KMS-11 (cell line): ENCODE measurements at regions not wholly inside any gene's neighbourhood (a gene's known extent, or its start where the extent isn't known, plus 50 kb on each side); places are given as distances from the start of the nearest gene placed in this dataset.
"Not testable (repeated sequence)": the region's sequence is repeated elsewhere in the genome, so short reads cannot be mapped to it uniquely, and the experiment has no call there.

Experiments
- H2AFZ ChIP-seq: fragments of 200-600 bp; sonication (generic); 2 replicates; pipeline ENCODE4 v1.6.1; 2016; ENCODE audit warnings: antibody characterized with exemption, mixed run types, low read depth
- H3K27ac ChIP-seq: fragments of 200-600 bp; sonication (generic); 2 replicates; pipeline ENCODE4 v1.6.1; 2016; ENCODE audit warnings: mild to moderate bottlenecking, mixed run types
- H3K27me3 ChIP-seq: fragments of 200-600 bp; sonication (generic); 2 replicates; pipeline ENCODE4 v1.6.1; 2017; ENCODE audit warnings: mild to moderate bottlenecking, low read depth, mixed run types, moderate library complexity; ENCODE audit not compliant: insufficient read depth
- H3K36me3 ChIP-seq: fragments of 200-600 bp; sonication (generic); 2 replicates; pipeline ENCODE4 v1.6.1; 2017; ENCODE audit warnings: mild to moderate bottlenecking, mixed run types; ENCODE audit not compliant: insufficient read depth
- H3K4me1 ChIP-seq: fragments of 200-600 bp; sonication (generic); 2 replicates; pipeline ENCODE4 v1.6.1; 2016; ENCODE audit warnings: mild to moderate bottlenecking, low read depth, mixed run types; ENCODE audit not compliant: poor library complexity, severe bottlenecking
- H3K4me2 ChIP-seq: fragments of 200-600 bp; sonication (generic); 2 replicates; pipeline ENCODE4 v1.7.0; 2016; ENCODE audit warnings: mild to moderate bottlenecking, mixed run types
- H3K4me3 ChIP-seq: fragments of 200-600 bp; sonication (generic); IDR thresholded peaks from 2 replicates; pipeline ENCODE4 v1.6.1; 2017; ENCODE audit warnings: low read depth, low read length, mixed read lengths; ENCODE audit not compliant: insufficient read depth
- H3K79me2 ChIP-seq: fragments of 200-600 bp; sonication (generic); 2 replicates; pipeline ENCODE4 v1.6.1; 2016; ENCODE audit warnings: low read depth, mixed run types; ENCODE audit not compliant: insufficient read depth
- H3K9ac ChIP-seq: fragments of 200-600 bp; sonication (generic); 2 replicates; pipeline ENCODE4 v1.6.1; 2016; ENCODE audit warnings: mild to moderate bottlenecking, mixed run types
- H4K20me1 ChIP-seq: fragments of 200-600 bp; sonication (generic); 2 replicates; pipeline ENCODE4 v1.6.1; 2016; ENCODE audit warnings: mild to moderate bottlenecking, mixed run types; ENCODE audit not compliant: insufficient read depth
- TF ChIP-seq, protein P1 (sequence below): fragments of 200-600 bp; sonication (generic); conservative IDR thresholded peaks from 2 replicates; pipeline ENCODE4 v1.6.1; 2017; ENCODE audit warnings: low read depth, mild to moderate bottlenecking, antibody characterized with exemption, low read length, moderate library complexity, mixed read lengths

- H3K27ac ChIP-seq = no peak overlapping the region
Observed at GRCh38 chr11:44387415-44387814, 77.5 kb upstream of the ALX4 start.

GRCh38 chr11:44387825-44388224 is 77.9 kb upstream of the ALX4 start:
- no peak overlapping the region for H2AFZ ChIP-seq
- H3K27me3 ChIP-seq = no peaks in the 10 kb centered on the region
- TF ChIP-seq, protein P1, sequence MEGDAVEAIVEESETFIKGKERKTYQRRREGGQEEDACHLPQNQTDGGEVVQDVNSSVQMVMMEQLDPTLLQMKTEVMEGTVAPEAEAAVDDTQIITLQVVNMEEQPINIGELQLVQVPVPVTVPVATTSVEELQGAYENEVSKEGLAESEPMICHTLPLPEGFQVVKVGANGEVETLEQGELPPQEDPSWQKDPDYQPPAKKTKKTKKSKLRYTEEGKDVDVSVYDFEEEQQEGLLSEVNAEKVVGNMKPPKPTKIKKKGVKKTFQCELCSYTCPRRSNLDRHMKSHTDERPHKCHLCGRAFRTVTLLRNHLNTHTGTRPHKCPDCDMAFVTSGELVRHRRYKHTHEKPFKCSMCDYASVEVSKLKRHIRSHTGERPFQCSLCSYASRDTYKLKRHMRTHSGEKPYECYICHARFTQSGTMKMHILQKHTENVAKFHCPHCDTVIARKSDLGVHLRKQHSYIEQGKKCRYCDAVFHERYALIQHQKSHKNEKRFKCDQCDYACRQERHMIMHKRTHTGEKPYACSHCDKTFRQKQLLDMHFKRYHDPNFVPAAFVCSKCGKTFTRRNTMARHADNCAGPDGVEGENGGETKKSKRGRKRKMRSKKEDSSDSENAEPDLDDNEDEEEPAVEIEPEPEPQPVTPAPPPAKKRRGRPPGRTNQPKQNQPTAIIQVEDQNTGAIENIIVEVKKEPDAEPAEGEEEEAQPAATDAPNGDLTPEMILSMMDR = no peak
- no peak overlapping the region for H3K9ac ChIP-seq
- no peak overlapping the region for H3K4me2 ChIP-seq
- no peaks in the 10 kb centered on the region for H3K79me2 ChIP-seq
- H3K36me3 ChIP-seq = no peaks in the 10 kb centered on the region
- no peaks in the 10 kb centered on the region for H3K4me1 ChIP-seq
- no peak overlapping the region for H3K27ac ChIP-seq
- H4K20me1 ChIP-seq = no peaks in the 10 kb centered on the region
- H3K4me3 ChIP-seq = no peak overlapping the region

More at GRCh38 chr11:44387415-44387814, 77.5 kb upstream of the ALX4 start:
- Histone ChIP-seq H4K20me1 (no peaks in the 10 kb centered on the region), H3K4me2 (no peak overlapping the region), H3K79me2 (no peaks in the 10 kb centered on the region), H3K4me1 (no peaks in the 10 kb centered on the region), H3K36me3 (no peaks in the 10 kb centered on the region), H3K27me3 (no peaks in the 10 kb centered on the region), H3K9ac (no peak overlapping the region), H3K4me3 (no peak overlapping the region), H2AFZ (no peak overlapping the region)
- TF ChIP-seq, protein P1 = no peak

DNA sequence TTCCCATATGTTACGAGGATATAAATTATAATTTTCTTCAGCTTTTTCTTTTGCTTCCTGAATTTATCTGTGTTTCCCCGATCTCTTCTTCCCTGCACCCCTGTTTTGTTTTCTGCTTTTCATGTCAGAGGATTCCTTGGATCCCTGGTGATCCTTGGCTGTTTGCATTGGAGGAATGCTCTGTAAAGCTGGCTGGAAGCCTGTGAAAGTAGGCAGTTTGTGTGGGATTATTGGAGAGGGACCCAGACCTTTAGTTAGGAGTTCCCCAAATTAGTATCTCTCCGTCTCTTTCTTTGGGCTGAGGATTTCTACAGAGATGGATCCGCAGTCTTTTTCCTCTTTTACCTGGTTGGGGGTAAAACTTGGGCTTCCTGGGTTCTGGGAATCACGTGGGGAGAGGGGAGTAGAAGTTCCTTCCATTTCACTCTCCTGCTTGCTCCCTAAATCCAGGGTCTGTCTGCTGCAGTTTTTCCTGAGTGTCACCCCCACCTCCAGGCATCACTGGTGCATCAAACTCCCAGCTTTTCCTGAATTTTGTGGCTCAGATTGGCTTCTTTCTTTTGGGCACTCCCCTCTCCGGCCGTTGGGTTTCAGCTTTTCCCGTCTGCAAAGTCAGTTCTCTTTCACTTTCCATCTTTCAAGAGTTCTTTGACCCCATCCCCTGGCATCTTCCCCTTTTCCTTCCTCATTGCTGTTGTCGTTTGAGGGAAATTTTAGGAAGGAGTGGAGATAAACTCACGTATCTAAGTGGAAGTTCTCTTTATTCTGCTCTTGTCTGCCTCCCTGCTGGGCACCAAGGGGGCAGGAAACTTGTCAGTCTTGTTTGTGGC is 79.1 kb upstream of the ALX4 start:
- no peak overlapping the region for H3K27ac ChIP-seq
- no peaks in the 10 kb centered on the region for H3K4me1 ChIP-seq
- TF ChIP-seq, protein P1 = no peak
- no peak overlapping the region for H3K4me3 ChIP-seq
- no peaks in the 10 kb centered on the region for H3K36me3 ChIP-seq
- no peaks in the 10 kb centered on the region for H4K20me1 ChIP-seq
- H2AFZ ChIP-seq = no peak overlapping the region
- no peaks in the 10 kb centered on the region for H3K79me2 ChIP-seq
- no peaks in the 10 kb centered on the region for H3K27me3 ChIP-seq
- no peak overlapping the region for H3K9ac ChIP-seq
- H3K4me2 ChIP-seq = no peak overlapping the region

GRCh38 chr11:44389963-44390605 is 80.1 kb upstream of the ALX4 start:
- H3K4me3 ChIP-seq = no peak overlapping the region
- H3K4me1 ChIP-seq = no peaks in the 10 kb centered on the region
- no peaks in the 10 kb centered on the region for H4K20me1 ChIP-seq
- no peaks in the 10 kb centered on the region for H3K79me2 ChIP-seq
- no peaks in the 10 kb centered on the region for H3K27me3 ChIP-seq
- H3K9ac ChIP-seq = no peak overlapping the region
- H3K4me2 ChIP-seq = no peak overlapping the region
- no peak overlapping the region for H3K27ac ChIP-seq
- TF ChIP-seq, protein P1 = no peak
- no peaks in the 10 kb centered on the region for H3K36me3 ChIP-seq
- no peak overlapping the region for H2AFZ ChIP-seq

GRCh38 chr11:44391004-44391403 is 81.1 kb upstream of the ALX4 start:
- not testable (repeated sequence) for H3K27me3 ChIP-seq, H2AFZ ChIP-seq, H3K4me1 ChIP-seq, H4K20me1 ChIP-seq, H3K36me3 ChIP-seq, H3K79me2 ChIP-seq, H3K27ac ChIP-seq, H3K4me3 ChIP-seq, H3K9ac ChIP-seq, H3K4me2 ChIP-seq

GRCh38 chr11:44396746-44397145 is 86.8 kb upstream of the ALX4 start:
- H3K9ac ChIP-seq, H2AFZ ChIP-seq, H4K20me1 ChIP-seq: not testable (repeated sequence)

More at GRCh38 chr11:44396746-44397145, 86.8 kb upstream of the ALX4 start:
- not testable (repeated sequence) for H3K79me2 ChIP-seq, H3K4me1 ChIP-seq, H3K27me3 ChIP-seq, H3K4me3 ChIP-seq, H3K4me2 ChIP-seq, H3K27ac ChIP-seq, H3K36me3 ChIP-seq
